SH-SY5Y (cell line): ENCODE measurements at regions not wholly inside any gene's neighbourhood (a gene's known extent, or its start where the extent isn't known, plus 50 kb on each side); places are given as distances from the start of the nearest gene placed in this dataset.

Experiments
- GATA2 ChIP-seq: IDR thresholded peaks from 2 replicates; pipeline ENCODE4 v1.6.1; 2011; ENCODE audit warnings: mild to moderate bottlenecking, low read depth, low read length
- GATA3 ChIP-seq: IDR thresholded peaks from 2 replicates; pipeline ENCODE4 v1.6.1; 2011; ENCODE audit warnings: low read depth, mild to moderate bottlenecking, low read length, moderate library complexity

DNA sequence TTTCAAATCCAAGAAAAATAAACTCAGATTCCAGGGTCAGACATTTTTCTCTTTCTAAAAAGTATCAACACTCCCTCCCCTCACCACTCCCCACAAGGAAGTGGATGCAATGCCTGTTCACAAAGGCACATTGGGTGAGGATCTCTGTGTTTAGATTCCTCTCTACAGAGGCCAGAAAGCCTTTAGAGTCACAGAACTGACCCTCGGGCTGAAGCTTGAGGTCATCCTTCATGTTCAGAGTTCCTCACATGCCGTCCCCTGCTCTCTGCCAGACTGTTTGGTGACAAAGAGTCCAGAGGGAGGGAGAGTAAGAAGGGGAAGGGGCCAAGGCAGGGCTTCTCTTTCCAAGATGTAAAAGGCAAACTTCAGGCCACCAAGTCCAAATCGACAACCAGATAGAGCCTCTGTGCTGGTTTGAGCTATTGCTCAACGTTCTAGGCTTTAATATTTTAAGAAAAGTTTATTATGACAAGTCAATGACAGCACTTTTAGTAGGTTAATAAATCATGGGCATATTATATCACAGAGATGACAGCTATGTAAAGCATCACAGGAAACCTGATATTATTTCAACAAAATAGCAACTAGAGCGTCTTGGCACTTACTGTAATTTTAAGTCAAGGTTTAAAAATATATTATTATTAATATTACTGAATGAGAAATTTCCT, 269.4 kb downstream of the ETAA1 start:
- TF ChIP-seq GATA2 (no peak), GATA3 (no peak)

GRCh38 chr2:67667054-67667908, 270.1 kb downstream of the ETAA1 start:
- TF ChIP-seq GATA2 (peak; percentile 51), GATA3 (peak; percentile 22; the same call in 1 of the 2 replicates)

- TF ChIP-seq GATA3 (no peak), GATA2 (no peak)
Measured at GRCh38 chr2:67668538-67668937, 271.4 kb downstream of the ETAA1 start.

GRCh38 chr2:67669168-67669567, 272.0 kb downstream of the ETAA1 start:
- no peak for TF ChIP-seq GATA3
- TF ChIP-seq GATA2, result no peak

DNA sequence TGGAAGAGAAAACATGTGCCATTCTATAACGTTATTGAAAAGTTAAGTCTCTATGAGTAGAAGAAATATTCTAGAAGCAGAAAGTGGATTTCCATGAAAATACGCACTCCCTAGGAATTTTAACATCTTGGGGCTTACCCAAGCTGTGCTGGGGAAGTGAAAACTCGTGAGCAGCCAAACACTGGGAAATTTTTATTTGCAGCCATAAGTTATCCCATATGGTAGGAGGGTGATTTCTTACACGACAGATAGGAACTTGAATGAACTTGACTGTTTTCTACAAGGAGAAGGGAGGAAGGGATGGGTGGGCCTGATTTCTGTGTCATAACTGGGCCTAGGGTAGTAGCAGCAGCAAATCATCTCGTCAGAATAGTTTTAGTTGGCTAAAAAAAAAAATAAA, 272.6 kb downstream of the ETAA1 start:
- TF ChIP-seq GATA3 (no peak), GATA2 (no peak)

DNA sequence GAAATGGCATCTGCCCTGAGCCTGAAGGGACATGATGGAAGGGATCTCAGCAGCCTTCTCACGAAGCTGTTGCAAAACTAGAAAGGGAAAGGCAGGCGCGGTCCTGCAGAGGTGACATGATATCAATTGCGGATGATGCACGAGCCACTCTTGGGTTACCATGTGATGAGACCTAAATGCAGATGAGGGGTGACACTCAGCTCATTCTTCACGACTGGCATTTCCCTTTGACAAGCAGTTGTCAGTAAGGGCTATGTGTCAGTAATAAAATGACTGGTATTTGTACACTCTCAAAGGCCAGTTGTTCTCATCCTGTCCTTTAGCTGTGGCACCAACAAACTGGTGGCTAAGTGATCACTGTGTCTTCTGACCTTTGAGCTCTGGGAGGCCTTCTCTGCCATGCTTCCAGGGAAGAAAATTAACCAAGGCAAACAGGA, 273.6 kb downstream of the ETAA1 start:
- TF ChIP-seq GATA3, result no peak
- no peak for TF ChIP-seq GATA2

GRCh38 chr2:67671464-67672450, 274.6 kb downstream of the ETAA1 start:
- TF ChIP-seq GATA3 (no peak), GATA2 (no peak)

DNA sequence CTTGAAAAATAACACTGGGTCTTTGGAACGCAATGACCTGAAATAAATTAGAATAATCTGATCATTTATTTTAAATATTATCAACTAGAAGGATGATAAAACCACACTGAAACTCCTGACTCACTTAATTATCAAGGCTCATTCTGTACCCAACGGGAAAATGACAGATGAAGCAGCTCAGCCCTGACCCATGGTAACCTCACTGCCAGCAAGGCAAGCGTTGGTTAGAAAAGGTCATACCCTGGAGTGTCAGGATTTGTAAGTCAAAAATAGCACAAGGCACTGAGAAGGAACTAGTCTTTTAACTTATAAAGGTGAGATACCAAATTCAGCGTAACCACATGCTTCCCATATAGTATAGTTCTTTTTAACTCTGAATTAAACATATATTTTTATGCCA, 277.5 kb downstream of the ETAA1 start:
- TF ChIP-seq GATA2 (no peak), GATA3 (no peak)

DNA sequence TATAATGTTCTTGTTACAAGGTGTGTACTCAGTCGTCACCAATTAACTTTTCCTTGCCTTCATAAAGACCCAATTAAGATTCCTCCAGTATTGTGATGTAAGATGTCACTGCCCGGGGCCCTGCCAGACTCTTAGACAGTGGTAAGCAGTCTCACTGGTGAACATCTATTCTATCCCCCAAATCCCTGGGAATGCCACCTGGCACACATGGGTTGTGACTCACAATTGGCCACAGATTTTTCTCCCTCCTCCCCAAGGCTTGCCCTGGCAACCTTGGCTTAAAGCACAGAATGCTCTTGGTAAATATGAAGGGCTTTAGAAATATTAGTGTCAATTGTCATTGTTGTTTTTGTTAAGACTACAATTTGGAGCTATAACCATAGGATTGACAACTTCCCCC, 287.9 kb downstream of the ETAA1 start:
- TF ChIP-seq GATA2 (no peak), GATA3 (no peak)

- TF ChIP-seq GATA2, result peak; percentile 51; the same call in 1 of the 2 replicates
- TF ChIP-seq GATA3, result 0 out of 2 replicates have a peak, but pooled peaks have one; percentile 42
Measured at GRCh38 chr2:67686254-67686653, 289.1 kb downstream of the ETAA1 start.

GRCh38 chr2:67689186-67689585, 292.1 kb downstream of the ETAA1 start:
- TF ChIP-seq GATA2 (no peak), GATA3 (no peak)

GRCh38 chr2:67689651-67690050, 292.5 kb downstream of the ETAA1 start:
- TF ChIP-seq GATA3 (no peak), GATA2 (no peak)

GRCh38 chr2:67694445-67694844, 297.3 kb downstream of the ETAA1 start:
- no peak for TF ChIP-seq GATA2
- TF ChIP-seq GATA3, result no peak

- TF ChIP-seq GATA2, result no peak
- no peak for TF ChIP-seq GATA3
Measured at GRCh38 chr2:67701011-67701410, 303.9 kb downstream of the ETAA1 start.
